ENCODE measurements at regions not wholly inside any gene's neighbourhood (a gene's known extent, or its start where the extent isn't known, plus 50 kb on each side); places are given as distances from the start of the nearest gene placed in this dataset.

DNA sequence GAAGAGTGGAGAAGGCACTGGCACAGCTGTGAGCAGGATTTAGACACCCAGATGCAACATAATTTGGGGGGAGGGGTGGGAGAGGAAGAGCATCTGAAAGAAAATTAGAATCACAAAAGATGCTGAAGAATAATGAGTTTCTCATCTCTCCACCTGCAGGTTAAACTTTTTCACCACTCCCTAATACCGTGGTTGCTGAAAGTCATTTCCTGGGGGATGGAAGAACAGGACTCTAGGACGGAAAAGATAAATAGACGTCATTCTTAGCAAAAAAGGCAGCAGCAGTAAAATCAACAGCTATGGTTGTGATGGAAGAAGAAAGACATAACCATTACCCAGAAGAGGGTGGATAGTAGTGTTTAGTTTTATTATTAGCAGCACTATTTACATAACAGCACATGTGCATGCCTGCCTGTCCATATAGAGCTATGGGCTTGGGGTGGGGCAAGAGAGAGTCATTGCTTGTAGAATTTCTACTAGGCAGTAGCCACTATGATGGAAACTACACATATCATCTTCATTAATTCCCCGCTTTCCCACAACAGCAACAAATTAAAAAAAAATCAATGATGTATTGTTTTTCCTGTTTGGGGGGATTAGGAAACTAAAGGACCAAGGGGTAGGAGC is 212.2 kb downstream of the TRIB2 start (continued):
- no peak for TF ChIP-seq IRF3 (IDR thresholded peaks at IDR 0.05)
- no peak for TF ChIP-seq USF1 (IDR thresholded peaks at IDR 0.05; ENCODE audit: borderline replicate concordance, extremely low read length, insufficient read depth, low read depth, low read length)
- no peak for TF ChIP-seq ZNF384 (IDR thresholded peaks at IDR 0.05; ENCODE audit: borderline replicate concordance, low read depth, low read length)
- no peak for TF ChIP-seq ZNF24 (IDR thresholded peaks at IDR 0.05)
- TF ChIP-seq CHD1 (IDR thresholded peaks at IDR 0.05; ENCODE audit: low read depth, low read length), result no peak
- no peak for TF ChIP-seq RELA (IDR thresholded peaks at IDR 0.05; ENCODE audit: borderline replicate concordance, partially characterized antibody)
- no peak for TF ChIP-seq TBL1XR1 (IDR thresholded peaks at IDR 0.05; ENCODE audit: low read depth, low read length)
- no peak for TF ChIP-seq LARP7 (IDR thresholded peaks at IDR 0.05)
- TF ChIP-seq, protein P1, sequence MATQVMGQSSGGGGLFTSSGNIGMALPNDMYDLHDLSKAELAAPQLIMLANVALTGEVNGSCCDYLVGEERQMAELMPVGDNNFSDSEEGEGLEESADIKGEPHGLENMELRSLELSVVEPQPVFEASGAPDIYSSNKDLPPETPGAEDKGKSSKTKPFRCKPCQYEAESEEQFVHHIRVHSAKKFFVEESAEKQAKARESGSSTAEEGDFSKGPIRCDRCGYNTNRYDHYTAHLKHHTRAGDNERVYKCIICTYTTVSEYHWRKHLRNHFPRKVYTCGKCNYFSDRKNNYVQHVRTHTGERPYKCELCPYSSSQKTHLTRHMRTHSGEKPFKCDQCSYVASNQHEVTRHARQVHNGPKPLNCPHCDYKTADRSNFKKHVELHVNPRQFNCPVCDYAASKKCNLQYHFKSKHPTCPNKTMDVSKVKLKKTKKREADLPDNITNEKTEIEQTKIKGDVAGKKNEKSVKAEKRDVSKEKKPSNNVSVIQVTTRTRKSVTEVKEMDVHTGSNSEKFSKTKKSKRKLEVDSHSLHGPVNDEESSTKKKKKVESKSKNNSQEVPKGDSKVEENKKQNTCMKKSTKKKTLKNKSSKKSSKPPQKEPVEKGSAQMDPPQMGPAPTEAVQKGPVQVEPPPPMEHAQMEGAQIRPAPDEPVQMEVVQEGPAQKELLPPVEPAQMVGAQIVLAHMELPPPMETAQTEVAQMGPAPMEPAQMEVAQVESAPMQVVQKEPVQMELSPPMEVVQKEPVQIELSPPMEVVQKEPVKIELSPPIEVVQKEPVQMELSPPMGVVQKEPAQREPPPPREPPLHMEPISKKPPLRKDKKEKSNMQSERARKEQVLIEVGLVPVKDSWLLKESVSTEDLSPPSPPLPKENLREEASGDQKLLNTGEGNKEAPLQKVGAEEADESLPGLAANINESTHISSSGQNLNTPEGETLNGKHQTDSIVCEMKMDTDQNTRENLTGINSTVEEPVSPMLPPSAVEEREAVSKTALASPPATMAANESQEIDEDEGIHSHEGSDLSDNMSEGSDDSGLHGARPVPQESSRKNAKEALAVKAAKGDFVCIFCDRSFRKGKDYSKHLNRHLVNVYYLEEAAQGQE (IDR thresholded peaks at IDR 0.05; ENCODE audit: low read depth, low read length), result no peak
- no peak for TF ChIP-seq SPI1 (IDR thresholded peaks at IDR 0.05; ENCODE audit: borderline replicate concordance, insufficient read depth, low read depth, low read length)
